ENCODE measurements at regions not wholly inside any gene's neighbourhood (a gene's known extent, or its start where the extent isn't known, plus 50 kb on each side); places are given as distances from the start of the nearest gene placed in this dataset.
"Not testable (repeated sequence)": the region's sequence is repeated elsewhere in the genome, so short reads cannot be mapped to it uniquely, and the experiment has no call there.

- H3K27ac ChIP-seq (ENCODE audit: low read depth, low read length); H2BK20ac ChIP-seq (ENCODE audit: low read length); H4K91ac ChIP-seq (replicated peaks; ENCODE audit: insufficient read length, low read length); H4K20me1 ChIP-seq (replicated peaks in 1 of 2; ENCODE audit: control insufficient read depth in 1 of 2, insufficient read depth in 2 of 2, low read length in 2 of 2); H3K79me1 ChIP-seq (ENCODE audit: low read depth, low read length); H2AFZ ChIP-seq (ENCODE audit: low read length); H2BK5ac ChIP-seq (ENCODE audit: low read depth, low read length); H4K5ac ChIP-seq (ENCODE audit: insufficient read length, low read depth, low read length); H3K23ac ChIP-seq (ENCODE audit: insufficient read length); H3K23me2 ChIP-seq (ENCODE audit: low read depth, low read length); H3K27me3 ChIP-seq (replicated peaks in 1 of 4; ENCODE audit: control insufficient read depth in 3 of 4, extremely low read depth in 1 of 4, insufficient read depth in 3 of 4, low read length in 3 of 4); H3K4ac ChIP-seq (replicated peaks; ENCODE audit: insufficient read length, low read depth, low read length); H3K14ac ChIP-seq (ENCODE audit: insufficient read length); H2BK120ac ChIP-seq (replicated peaks; ENCODE audit: low read depth, low read length); H3K4me2 ChIP-seq (ENCODE audit: insufficient read depth in 1 of 2, low read depth in 2 of 2, low read length in 2 of 2); POLR2A ChIA-PET (ENCODE audit: partially characterized antibody); H2BK12ac ChIP-seq (ENCODE audit: low read depth, low read length); H3K56ac ChIP-seq (replicated peaks; ENCODE audit: insufficient read length, low read depth, low read length); H3K4me3 ChIP-seq (ENCODE audit: extremely low read depth in 1 of 4, insufficient read depth in 2 of 4, low read depth in 3 of 4, low read length in 4 of 4); H4K8ac ChIP-seq (ENCODE audit: extremely low read depth, insufficient read depth, low read length); H3K36me3 ChIP-seq (ENCODE audit: control insufficient read depth in 2 of 4, insufficient read depth in 4 of 4, low read length in 3 of 4); FAIRE-seq; H3K4me1 ChIP-seq (replicated peaks in 1 of 4; ENCODE audit: control insufficient read depth in 3 of 4, insufficient read depth in 4 of 4, low read length in 3 of 4); H3K18ac ChIP-seq (ENCODE audit: extremely low read depth, low read length); DNase-seq (ENCODE audit: low read depth in 1 of 2, low spot score in 2 of 2); H3K9ac ChIP-seq (replicated peaks in 1 of 4; ENCODE audit: extremely low read depth in 1 of 4, low read depth in 3 of 4, low read length in 3 of 4); H3K9me3 ChIP-seq (ENCODE audit: insufficient read depth in 2 of 2, low read depth in 1 of 2, low read length in 1 of 2); H3K79me2 ChIP-seq (ENCODE audit: control insufficient read depth in 1 of 2, insufficient read depth in 2 of 2, low read length in 2 of 2); H2BK15ac ChIP-seq (ENCODE audit: low read length); H2AK5ac ChIP-seq (ENCODE audit: low read depth, low read length): not testable (repeated sequence)
- 81% methylated on average over 5 of the region's 5 CpGs; no CpG with 5 or more reads in 1 of the 2 experiments for WGBS, 2 experiments (ENCODE audit: extremely low coverage in 1 of 2, insufficient coverage in 1 of 2, insufficient read length in 1 of 2, insufficient replicate concordance in 2 of 2, low coverage in 1 of 2, low lambda C conversion rate in 2 of 2, missing lambda C conversion rate in 1 of 2)
- CTCF ChIA-PET (ENCODE audit: partially characterized antibody), result interaction anchor here (0.7 to 3.3 kb wide), 15 partner anchors 11 to 309 kb away, joined by 3 to 23 read pairs (median 3); no protein-coding TSS in a partner anchor
- peak; percentile 16 to 38; a peak in 3 of 4 replicates for TF ChIP-seq RAD21 (IDR thresholded peaks at IDR 0.05 in 1 of 2, conservative IDR thresholded peaks at IDR 0.05 in 1 of 2; ENCODE audit: low read depth in 2 of 2, low read length in 2 of 2)
- TF ChIP-seq CTCF (IDR thresholded peaks at IDR 0.05; ENCODE audit: control extremely low read depth in 1 of 3, insufficient read depth in 1 of 3, low read depth in 1 of 3, low read length in 3 of 3), result peak; percentile 8 to 47 (median 42); a peak in 3 of 4 replicates
Observed at GRCh38 chr4:187915406-187915805, 80.2 kb upstream of the ZFP42 start.

Data from H1 (cell line).